ENCODE measurements at regions not wholly inside any gene's neighbourhood (a gene's known extent, or its start where the extent isn't known, plus 50 kb on each side); places are given as distances from the start of the nearest gene placed in this dataset.

DNA sequence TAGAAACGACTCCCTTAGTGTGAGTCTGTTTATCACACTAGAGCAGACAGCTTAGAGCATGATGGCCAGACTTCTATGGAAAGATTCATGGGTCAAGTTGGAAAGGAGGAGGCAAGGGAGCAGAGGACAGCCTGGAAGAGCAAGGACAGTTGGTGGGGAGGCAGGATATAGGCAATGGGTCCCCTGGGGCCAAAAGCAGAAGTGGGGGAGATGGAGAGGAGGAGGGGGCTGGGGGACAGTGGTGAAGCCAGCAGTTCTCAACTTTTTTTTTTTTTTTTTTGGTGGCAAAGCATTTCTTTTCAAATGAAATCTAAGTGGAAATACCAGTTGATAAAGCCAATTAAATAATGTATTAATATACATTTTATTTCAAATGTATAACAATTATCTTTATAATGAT lies 197.9 kb downstream of the HRH4 start:
- TF ChIP-seq EZH2 (IDR thresholded peaks at IDR 0.05) (no peak), POLR2AphosphoS5 (IDR thresholded peaks at IDR 0.05; ENCODE audit: borderline replicate concordance, low read depth, low read length) (no peak), FOXP2 (optimal IDR thresholded peaks at IDR 0.05; ENCODE audit: control extremely low read depth, extremely low read length, insufficient read depth) (no peak)
